Loucy (cell line): ENCODE measurements at regions not wholly inside any gene's neighbourhood (a gene's known extent, or its start where the extent isn't known, plus 50 kb on each side); places are given as distances from the start of the nearest gene placed in this dataset.

Experiments
- H2AFZ ChIP-seq: fragments of 200-600 bp; sonication (generic); 2 replicates; pipeline ENCODE4 v1.6.0; 2016; ENCODE audit warnings: antibody characterized with exemption, mild to moderate bottlenecking, low read length, moderate library complexity
- H3F3A ChIP-seq: fragments of 200-600 bp; 2 replicates; pipeline ENCODE4 v1.6.0; 2016; ENCODE audit warnings: antibody characterized with exemption, low read depth, mild to moderate bottlenecking
- H3K27me3 ChIP-seq: fragments of 200-600 bp; sonication (generic); 2 replicates; pipeline ENCODE4 v1.6.1; 2014; ENCODE audit warnings: low read length, mild to moderate bottlenecking; ENCODE audit not compliant: insufficient read depth, poor library complexity, severe bottlenecking
- H3K36me3 ChIP-seq: fragments of 200-600 bp; sonication (generic); 2 replicates; pipeline ENCODE4 v1.6.1; 2016; ENCODE audit warnings: low read length; ENCODE audit not compliant: insufficient read depth
- H3K4me1 ChIP-seq: fragments of 200-600 bp; sonication (generic); 2 replicates; pipeline ENCODE4 v1.5.1; 2014; ENCODE audit warnings: low read length, mild to moderate bottlenecking; ENCODE audit not compliant: insufficient read depth, poor library complexity, severe bottlenecking
- H3K4me2 ChIP-seq: fragments of 200-600 bp; sonication (generic); 2 replicates; pipeline ENCODE4 v1.6.0; 2014; ENCODE audit warnings: antibody characterized with exemption, low read length, low read depth, mild to moderate bottlenecking; ENCODE audit not compliant: poor library complexity, severe bottlenecking
- H3K4me3 ChIP-seq: fragments of 200-600 bp; sonication (generic); 2 replicates; pipeline ENCODE4 v1.5.1; 2014; ENCODE audit warnings: low read length, mild to moderate bottlenecking, mixed read lengths; ENCODE audit not compliant: poor library complexity, severe bottlenecking
- H3K79me2 ChIP-seq: fragments of 200-600 bp; sonication (generic); 2 replicates; pipeline ENCODE4 v1.6.1; 2014; ENCODE audit warnings: low read length; ENCODE audit not compliant: insufficient read depth
- H3K9ac ChIP-seq: fragments of 200-600 bp; sonication (generic); 2 replicates; pipeline ENCODE4 v1.6.0; 2014; ENCODE audit warnings: mild to moderate bottlenecking, low read depth, low read length, moderate library complexity; ENCODE audit not compliant: poor library complexity, severe bottlenecking
- H3K9me2 ChIP-seq: fragments of 200-600 bp; sonication (generic); replicated peaks from 2 replicates; pipeline ENCODE4 v1.6.1; 2016; ENCODE audit warnings: low read depth, low read length, mixed read lengths
- H3K9me3 ChIP-seq: fragments of 200-600 bp; sonication (generic); 2 replicates; pipeline ENCODE4 v1.6.1; 2014; ENCODE audit warnings: mild to moderate bottlenecking, antibody characterized with exemption, low read length, low read depth; ENCODE audit not compliant: insufficient read depth
- H4K20me1 ChIP-seq: fragments of 200-600 bp; sonication (generic); 2 replicates; pipeline ENCODE4 v1.6.0; 2014; ENCODE audit warnings: antibody characterized with exemption, low read length, mild to moderate bottlenecking; ENCODE audit not compliant: insufficient read depth, poor library complexity, severe bottlenecking
- EZH2phosphoT487 ChIP-seq: fragments of 200-600 bp; IDR thresholded peaks from 2 replicates; pipeline ENCODE4 v1.6.1; 2018; ENCODE audit warnings: antibody characterized with exemption, mild to moderate bottlenecking, moderate library complexity, borderline replicate concordance
- TF ChIP-seq, protein P1 (sequence below): fragments of 200-600 bp; sonication (generic); conservative IDR thresholded peaks from 2 replicates; pipeline ENCODE4 v1.5.1; 2014; ENCODE audit warnings: mild to moderate bottlenecking, antibody characterized with exemption, low read length

DNA sequence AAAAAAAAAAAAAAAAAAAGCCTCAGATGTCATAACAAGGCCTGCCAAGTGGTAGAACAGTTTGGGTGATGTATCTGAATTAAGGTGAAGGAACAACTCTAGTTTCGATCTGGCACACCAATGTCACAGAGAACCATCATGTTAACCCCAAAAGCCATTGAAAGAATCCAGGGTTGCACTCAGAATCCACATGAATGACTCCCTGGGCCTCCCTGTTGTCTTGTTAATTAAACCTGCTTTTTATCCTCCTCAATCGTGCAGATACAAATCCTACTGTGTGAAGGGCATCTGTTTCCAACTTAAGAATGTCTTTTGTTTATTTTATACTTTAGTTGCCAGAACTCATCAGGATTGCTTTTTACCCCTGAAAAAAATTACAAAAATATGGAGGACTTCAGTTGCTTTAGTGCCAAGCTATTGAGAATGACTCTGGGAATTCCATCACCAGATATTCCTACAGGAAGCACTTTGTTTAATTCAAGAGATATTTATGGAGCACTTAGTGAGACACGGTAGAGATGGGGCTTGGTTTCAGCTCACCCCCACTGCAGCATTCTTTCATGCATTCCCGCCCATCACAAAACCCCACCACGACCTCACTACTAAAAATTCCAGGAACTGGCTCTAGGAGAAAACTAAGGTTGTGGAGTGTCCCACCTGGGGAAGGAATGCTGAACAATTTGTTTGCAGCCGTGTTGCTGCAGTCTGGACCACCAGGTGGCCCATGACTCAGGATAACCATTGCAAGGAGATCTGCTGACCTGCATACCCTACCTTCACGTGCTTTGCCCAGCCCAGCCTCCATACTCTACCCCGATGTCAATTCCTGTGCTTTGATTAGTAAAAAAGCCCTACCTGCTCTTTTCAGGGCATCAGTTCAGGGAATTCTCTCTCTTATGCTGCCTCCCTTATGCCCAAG lies 63.8 kb upstream of the GPRC5B start:
- Histone ChIP-seq H3K4me2 (no peak overlapping the region), H3K9ac (no peak overlapping the region), H4K20me1 (no peaks in the 10 kb centered on the region), H3K4me1 (no peaks in the 10 kb centered on the region), H3K4me3 (no peak overlapping the region), H3F3A (no peaks in the 10 kb centered on the region), H3K9me2 (no peaks in the 10 kb centered on the region), H2AFZ (no peak overlapping the region), H3K9me3 (no peaks in the 10 kb centered on the region), H3K79me2 (no peaks in the 10 kb centered on the region), H3K36me3 (no peaks in the 10 kb centered on the region), H3K27me3 (no peaks in the 10 kb centered on the region)
- TF ChIP-seq, protein P1, sequence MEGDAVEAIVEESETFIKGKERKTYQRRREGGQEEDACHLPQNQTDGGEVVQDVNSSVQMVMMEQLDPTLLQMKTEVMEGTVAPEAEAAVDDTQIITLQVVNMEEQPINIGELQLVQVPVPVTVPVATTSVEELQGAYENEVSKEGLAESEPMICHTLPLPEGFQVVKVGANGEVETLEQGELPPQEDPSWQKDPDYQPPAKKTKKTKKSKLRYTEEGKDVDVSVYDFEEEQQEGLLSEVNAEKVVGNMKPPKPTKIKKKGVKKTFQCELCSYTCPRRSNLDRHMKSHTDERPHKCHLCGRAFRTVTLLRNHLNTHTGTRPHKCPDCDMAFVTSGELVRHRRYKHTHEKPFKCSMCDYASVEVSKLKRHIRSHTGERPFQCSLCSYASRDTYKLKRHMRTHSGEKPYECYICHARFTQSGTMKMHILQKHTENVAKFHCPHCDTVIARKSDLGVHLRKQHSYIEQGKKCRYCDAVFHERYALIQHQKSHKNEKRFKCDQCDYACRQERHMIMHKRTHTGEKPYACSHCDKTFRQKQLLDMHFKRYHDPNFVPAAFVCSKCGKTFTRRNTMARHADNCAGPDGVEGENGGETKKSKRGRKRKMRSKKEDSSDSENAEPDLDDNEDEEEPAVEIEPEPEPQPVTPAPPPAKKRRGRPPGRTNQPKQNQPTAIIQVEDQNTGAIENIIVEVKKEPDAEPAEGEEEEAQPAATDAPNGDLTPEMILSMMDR: no peak
- no peak for TF ChIP-seq EZH2phosphoT487

DNA sequence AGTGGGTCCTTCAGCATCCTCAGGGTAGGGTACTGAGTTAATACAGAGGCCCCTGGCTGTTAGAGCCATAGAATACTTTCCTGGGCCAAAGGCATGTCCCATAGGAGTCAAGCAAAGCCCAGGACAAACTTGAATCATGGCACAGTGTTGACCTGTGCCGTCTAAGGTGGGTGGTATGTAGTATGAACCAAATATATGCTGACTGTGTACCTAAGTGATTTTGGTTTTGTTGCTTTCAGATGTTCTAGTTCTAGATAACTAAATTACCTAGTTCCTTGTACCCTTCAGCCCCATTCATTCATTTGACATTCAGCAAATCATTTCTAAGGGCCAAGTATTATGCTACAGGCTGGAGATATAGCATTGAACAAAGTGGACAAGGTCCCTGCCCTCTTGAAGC lies 61.3 kb upstream of the GPRC5B start:
- no peak overlapping the region for H3K4me2 ChIP-seq
- no peaks in the 10 kb centered on the region for H3K9me2 ChIP-seq
- H3K9me3 ChIP-seq: no peaks in the 10 kb centered on the region
- no peaks in the 10 kb centered on the region for H3K36me3 ChIP-seq
- H3K4me3 ChIP-seq: no peak overlapping the region
- no peak overlapping the region for H2AFZ ChIP-seq
- no peak overlapping the region for H3K9ac ChIP-seq
- H3K79me2 ChIP-seq: no peaks in the 10 kb centered on the region
- no peak for TF ChIP-seq EZH2phosphoT487
- TF ChIP-seq, protein P1: no peak
- no peaks in the 10 kb centered on the region for H3K4me1 ChIP-seq
- H3F3A ChIP-seq: no peaks in the 10 kb centered on the region
- no peaks in the 10 kb centered on the region for H3K27me3 ChIP-seq
- no peaks in the 10 kb centered on the region for H4K20me1 ChIP-seq

- Histone ChIP-seq H3K9ac (no peak overlapping the region), H3K4me2 (no peak overlapping the region), H3K4me1 (no peaks in the 10 kb centered on the region), H3K9me2 (no peaks in the 10 kb centered on the region), H3K79me2 (no peaks in the 10 kb centered on the region), H3K36me3 (no peaks in the 10 kb centered on the region), H4K20me1 (no peaks in the 10 kb centered on the region), H3K27me3 (no peaks in the 10 kb centered on the region), H2AFZ (no peak overlapping the region), H3F3A (no peaks in the 10 kb centered on the region), H3K4me3 (no peak overlapping the region), H3K9me3 (no peaks in the 10 kb centered on the region)
- TF ChIP-seq, protein P1: no peak
- TF ChIP-seq EZH2phosphoT487: no peak
Measured at GRCh38 chr16:19940195-19940594, 55.5 kb upstream of the GPRC5B start.
